GM21717 (cell line): ENCODE measurements at regions not wholly inside any gene's neighbourhood (a gene's known extent, or its start where the extent isn't known, plus 50 kb on each side); places are given as distances from the start of the nearest gene placed in this dataset.

Experiments
- ATAC-seq: cut with Tn5 transposase; IDR thresholded peaks from one replicate; pipeline ENCODE4 v1.9.1; 2021; ENCODE audit warnings: mild to moderate bottlenecking, moderate library complexity; ENCODE audit not compliant: unreplicated experiment

DNA sequence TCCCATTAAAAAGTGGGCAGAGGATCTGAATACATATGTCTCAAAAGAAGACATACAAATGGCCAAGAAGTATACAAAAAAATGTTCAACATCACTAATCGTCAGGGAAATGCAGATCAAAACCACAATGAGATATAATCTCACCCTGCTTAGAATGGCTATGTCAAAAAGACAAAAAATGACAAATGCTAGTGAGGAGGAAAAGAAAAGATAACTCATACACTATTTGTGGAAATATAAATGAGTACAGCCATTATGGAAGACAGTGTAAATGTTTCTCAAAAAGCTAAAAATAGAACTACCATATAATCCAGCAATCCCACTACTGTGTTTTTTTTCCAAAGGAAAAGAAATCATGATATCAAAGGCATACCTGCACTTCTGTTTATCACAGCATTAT, 450.7 kb downstream of the EFNA5 start:
- ATAC-seq: no peak

DNA sequence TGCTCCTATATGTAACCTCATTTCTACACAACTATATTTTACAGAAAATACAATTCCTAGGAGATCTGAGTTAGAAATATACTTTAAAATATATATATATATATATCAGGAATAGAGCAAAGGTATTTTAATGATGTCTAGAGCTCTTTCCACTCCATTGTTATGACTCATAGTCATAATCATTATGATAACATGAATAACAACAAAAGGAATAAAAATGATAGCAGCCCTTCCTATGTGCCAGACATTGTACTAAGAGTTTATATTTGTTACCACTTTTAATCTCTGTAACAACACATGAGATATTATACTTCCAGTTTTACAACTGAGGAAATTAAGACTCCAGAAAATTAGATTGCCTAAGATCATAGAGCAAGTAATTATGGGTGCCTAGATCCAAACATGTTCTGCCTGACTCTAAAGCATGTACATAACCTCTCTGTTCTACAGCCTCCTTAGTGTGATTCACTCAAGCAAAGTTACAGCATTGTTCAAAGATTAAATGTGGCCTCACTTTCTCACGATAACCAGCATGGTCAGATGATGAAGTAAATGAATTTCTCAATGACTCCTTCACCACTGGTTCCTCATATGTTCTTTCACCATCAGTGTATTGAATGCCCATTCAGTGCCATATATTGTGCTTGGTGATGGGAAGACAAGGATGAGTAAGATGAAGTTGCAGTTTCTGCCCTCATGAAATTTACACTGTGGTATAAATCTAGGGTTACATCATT, 452.1 kb downstream of the EFNA5 start:
- ATAC-seq: no peak

DNA sequence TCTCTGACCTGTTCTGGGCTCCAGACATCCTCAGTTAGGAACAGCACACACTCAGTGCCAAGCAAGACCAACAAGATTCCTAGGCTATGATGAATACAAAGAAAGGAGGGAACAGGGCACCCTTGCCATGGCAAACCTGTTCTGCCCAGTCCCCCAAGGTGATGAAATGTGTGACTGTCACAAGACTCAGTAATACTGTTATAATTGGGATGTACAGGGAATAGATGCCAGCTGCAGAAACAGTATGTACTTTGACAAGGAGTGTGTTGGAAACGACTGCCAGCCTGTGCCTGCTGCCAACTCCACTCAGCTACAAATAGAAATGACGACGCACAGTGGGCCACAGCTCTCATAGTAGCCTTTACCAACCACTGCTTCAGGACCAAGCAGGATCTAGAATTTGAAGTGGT, 453.0 kb downstream of the EFNA5 start:
- no peak for ATAC-seq

DNA sequence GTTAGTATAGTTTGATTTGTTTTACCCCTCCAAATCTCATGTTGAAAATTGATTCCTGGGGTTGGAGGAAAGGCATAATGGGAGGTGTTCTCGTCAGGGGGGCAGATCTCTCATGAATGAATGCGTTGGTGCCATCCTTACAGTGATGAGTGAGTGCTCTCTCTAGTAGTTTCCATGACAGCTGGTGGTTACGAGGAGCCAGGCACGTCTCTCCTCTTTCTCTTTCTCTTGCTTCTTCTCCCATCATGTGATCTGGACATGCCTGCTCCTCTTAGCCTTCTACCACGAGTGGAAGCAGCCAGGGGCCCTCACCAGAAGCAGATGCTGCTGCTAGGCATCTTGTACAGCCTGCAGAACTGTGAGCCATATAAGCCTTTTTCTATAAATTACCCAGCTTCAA, 454.1 kb downstream of the EFNA5 start:
- no peak for ATAC-seq

DNA sequence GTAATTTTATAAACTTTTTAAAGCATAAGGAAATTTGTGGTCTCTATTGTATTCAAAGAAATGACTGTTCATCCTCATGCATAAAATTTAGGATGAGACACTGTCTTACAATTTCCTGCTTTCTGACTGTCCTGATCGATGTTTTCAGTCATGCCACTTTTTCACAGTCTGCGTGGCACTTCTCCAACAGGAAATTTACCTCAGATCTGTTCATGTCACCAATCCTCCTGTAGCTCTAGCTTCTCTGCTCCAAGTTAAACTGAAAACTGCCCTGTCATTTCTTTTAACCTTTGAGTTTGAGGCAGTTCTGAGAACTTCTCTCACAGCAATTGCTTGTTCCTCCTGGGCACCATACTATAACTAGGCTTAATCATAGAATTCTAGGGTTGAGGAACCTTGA, 455.1 kb downstream of the EFNA5 start:
- ATAC-seq: no peak

DNA sequence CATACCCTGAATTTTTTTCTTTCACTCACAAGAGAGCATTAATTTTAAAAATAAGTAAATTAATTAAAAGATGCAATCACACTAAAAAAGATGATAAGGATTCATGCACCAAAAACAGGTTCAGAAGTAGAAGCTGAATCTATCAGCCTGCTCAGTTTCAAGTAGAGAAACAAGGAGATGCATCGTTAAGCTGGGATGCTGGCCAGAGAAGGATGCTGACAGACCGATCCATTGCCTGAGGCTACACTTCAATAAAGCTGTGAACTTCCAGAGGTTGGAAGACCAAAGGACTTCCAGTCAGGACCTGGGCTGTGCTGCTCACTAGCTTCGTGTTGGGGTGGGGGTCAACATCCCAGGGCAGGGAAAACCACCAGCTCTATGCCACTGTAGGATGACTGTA, 457.7 kb downstream of the EFNA5 start:
- no peak for ATAC-seq

DNA sequence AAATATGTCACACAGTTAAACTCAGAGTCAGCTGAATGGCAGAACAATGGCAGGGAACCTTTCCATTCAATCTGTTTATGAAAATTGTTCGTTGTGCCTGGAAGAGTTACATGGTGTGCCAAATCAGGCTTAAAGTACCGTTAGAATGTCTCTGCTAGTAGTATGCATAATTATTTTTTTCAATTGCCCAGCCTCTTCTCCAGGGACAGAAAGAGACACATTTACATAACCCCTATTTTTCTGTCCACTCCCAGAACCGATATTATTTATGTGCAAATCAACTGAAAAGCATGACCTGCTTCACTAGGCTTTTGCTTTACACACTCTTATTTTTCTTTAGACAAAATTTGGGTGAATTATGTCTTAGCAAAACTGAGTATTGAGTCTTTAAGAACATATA, 459.1 kb downstream of the EFNA5 start:
- ATAC-seq: no peak

DNA sequence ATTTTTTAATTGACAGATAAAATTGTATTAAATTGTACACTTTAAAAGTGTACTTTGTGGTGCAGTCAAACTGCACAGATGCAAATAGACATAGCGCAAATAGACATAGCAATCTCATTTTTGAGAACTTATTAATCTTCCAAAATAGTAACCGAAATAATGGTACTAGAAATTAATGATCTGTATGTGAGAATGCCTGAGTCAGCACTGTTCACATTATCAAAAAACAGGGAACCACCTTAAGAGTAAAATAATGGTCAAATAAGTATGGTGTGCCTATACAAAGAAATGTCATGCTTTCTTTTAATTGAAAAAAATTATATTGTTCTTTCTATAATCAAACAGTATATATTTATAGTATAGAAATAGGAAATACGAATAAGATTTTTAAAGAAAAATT, 461.9 kb downstream of the EFNA5 start:
- ATAC-seq: no peak

DNA sequence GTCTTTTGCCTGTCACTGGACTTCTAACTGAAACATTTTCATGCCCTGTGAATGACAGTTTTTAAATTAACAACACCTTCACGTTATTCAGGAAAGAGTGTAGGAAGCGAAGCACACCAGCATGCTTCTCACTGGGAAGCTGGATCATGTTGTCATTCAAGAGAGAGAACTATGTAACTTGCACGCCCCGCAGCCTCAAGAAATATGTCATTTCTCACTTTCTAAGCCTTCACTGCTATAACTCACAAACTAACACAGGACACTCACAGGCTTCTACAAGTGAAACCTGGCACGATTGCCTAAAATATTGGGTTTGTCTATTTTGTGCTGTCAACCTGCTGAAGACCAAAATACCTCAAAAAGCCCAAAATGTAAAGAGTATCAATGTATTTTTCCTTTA, 466.3 kb downstream of the EFNA5 start:
- no peak for ATAC-seq

DNA sequence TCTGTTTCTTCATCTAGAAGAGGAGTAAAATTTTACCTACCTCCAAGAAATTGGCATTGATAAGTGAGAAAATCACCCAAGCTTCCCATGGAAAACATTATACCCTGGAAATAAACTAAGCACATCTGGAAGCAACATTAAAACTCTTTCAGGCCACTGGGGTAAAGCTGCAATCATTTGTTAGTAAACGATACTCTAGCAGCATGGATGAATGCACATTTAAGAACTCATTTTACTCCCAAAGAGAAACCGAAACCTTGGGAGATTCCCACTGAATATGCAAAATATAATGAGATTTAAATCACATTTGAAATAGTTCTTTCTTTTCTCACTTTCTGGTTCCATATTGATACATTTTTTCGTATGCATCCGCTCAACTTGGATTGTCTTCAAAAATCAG, 467.5 kb downstream of the EFNA5 start:
- no peak for ATAC-seq

DNA sequence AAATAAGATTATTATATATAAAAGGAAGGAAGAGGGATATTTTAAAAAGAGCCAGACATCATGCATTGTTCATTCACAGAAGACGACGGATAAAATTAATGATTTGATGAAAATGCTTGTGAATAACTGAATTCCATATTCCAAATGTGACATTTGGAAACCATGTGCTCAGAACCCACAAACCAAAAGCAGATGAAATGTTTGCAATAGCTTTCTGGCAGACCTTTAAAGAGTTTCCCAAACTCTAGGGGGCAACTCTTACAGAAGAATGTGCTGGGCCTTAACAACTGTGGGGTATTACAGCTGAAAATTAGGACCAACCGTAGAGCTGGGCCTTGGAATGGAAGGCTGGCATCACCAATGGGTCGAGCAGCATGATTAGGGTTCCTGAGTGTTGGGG, 471.0 kb downstream of the EFNA5 start:
- no peak for ATAC-seq

DNA sequence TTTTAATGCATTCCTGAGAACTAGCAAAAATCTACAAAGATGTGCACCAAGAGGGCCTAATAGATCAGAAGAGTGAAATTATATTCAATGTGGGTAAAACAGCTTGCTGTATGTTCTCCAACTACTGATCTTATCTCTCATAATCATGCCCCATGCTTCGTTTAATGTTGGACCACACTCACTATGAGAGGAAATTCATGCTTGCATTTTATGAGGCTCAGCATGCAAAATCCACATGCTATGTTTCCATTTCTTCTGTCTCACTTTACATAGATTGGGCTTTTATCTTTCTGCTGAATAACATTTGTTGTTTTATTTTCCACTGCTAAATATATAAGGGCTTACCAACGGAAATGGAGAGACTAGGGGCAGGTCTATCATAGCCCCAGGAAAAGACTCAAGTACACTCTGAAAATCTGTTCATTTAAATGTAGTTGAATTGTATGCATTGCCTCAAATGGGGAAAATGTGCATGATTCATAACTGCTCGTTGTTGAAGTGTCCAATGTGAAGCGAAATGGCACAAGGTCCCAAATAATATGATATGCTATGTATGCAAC, 474.2 kb downstream of the EFNA5 start:
- no peak for ATAC-seq

DNA sequence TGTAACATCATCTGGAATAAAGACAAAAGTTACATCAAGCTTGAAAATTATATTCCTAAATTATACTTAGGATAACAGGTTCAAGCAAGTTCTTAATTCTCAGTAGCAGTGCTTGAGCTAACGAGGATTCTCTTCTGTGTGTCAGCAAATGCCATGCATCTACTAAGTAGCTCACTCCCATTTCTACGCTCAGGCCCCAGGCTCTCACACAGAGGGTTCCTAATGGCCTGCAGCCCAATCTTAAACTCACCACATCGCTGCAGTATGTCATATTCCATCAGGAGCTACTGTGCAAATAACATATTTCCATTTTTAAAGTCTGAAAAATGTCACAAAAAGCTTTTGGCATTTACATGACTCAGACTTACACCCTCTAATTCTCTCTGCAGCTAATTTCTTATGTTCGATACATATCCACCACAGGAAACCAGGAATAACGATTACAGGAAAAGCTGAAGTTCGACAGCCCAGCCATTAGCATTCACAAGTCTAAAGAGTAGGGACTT, 474.8 kb downstream of the EFNA5 start:
- ATAC-seq: no peak

DNA sequence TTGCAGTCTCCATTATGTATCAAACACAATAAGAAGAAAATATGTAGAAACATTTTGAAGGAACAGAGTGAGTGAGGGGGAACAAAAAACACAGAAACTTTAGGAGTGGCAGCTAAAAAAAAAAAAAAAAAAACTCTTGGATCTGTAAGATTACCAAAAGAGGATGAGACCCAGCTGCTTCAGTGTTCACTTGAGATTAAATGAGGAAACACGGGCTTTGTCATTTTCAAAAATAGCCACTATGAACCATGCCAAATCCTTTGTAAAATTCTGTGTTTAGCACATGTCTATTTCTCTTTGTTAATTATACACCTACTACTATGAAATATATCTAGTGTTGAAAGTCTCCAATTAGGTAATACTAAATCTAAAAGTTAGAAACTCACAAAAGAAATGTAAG, 485.9 kb downstream of the EFNA5 start:
- ATAC-seq: no peak

DNA sequence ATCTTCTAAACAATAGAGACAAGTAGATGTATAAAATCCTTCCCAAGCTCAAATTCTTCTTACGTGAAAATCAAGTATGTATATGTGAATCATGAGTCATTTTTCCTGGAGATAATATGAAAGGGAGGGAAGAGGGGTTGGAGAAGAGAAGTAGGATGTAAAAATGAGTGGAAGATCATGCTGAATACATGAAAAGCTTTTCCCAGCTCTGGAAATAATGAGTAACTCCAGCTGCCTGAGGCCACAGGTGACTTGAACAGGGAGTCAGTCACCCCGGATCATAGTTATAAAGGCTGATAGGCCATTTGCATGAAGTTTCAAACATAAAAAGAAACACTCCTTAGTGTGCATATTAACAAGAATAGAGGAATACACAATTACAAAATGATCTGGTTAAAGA, 486.7 kb downstream of the EFNA5 start:
- ATAC-seq: no peak

DNA sequence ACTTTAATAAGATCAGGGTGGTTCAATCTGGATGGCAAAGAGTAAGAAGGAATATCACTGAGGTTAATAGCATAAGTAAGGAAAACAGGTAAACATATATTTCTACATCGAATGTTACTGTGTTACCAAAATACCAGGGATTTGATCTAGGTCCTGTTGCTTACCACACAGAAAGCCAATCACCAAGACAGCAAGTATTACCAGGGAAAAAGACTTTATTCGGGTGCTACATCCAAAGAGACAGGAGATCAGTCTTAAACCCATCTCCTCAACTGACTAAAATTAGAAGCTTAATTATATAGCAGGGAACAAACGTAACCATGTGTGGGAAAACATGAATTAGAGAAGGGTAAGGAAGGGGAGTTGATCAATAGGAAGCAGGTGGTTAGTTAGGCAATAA, 500.1 kb downstream of the EFNA5 start:
- ATAC-seq: no peak

DNA sequence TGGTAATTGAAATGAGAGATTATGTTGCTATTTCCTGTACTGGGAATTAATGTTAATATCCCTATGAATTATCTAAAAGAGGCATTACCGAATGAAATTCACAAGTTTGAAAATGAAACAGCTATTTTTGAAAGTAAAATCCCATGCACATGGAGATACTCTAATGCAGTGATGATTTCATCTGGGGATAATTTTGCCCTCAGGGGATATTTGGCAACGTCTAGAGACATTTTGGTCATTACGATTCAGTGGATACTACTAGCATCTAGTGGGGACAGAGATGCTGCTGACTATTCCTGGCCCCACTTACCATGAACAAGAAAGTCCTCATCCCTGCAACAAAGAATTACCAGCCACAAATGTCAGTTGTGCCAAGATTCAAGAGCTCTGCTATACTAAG, 500.9 kb downstream of the EFNA5 start:
- no peak for ATAC-seq

DNA sequence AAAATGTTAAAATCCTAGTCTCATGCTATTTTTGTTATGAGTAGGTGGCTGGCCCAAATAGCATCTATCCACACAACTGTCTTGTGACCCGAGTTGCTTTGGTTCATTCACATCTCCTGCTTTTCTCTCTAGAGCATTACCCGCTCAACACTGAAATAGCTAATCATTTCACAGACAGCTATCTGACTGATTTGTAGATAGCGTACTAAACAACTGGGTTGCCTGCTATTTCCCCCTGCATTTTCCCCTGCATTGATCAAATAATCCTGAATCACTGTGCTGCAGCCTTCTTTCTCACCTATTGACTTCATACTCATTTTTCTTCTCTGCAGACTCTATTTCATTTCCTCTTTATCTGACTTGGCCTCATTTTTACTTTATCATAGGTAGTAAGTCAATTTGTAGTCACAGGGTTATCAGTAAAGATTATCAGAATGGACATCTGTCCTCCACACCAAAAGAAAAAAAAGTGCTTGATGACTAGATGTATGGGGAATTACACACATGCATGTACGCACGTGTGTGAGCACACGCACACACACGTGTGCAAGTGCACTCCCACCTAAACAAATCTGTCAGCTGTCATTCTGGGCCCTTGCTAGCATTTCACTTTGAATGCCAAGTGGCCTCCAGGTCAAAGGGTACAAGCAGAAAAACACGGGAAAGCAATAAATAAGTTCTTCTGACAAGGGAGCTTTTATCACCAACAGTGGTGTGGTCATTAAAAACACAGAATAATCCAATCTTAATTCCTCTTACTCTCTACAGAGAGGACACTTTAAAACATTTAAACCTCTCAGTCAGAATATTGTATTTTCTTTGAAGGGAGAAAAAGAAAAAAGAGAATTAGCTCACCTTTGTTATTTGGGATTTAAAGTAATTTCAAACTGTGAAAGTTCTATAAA, 501.6 kb downstream of the EFNA5 start:
- ATAC-seq: no peak

DNA sequence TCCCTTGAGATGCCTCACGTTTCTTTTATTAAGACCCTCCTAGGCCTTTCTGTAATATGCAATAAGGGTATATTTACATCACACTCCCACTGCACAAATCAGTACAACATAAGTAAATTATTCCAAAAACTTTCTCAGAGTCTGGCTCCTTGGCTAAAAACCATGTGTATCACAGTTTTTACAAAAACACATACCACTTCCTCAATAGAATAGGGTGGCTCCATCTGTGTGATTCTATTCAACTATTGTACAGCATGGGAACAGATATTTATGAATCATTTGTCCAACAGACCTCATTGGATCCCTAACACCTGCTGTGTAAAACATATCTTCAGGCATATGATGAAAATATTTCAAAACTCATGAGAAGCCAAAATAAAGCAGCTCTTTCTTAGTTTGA, 502.7 kb downstream of the EFNA5 start:
- no peak for ATAC-seq

DNA sequence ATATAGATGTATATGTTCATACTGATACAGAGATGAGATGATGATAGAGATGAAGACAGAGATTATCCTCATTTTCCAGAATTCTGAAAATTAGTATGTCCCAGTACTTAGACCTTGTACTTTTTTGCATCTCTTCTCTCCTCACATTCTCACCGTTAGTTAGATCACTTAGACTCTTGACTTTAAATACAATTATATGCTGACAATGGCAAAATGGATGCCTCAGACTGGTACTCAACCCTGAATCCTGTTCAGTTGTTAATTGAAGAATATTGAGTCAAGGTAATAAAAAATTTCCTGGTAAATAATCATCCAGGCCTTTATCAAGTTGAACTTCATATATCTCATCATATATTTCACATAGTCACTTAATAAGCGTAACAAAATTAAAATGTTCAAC, 505.4 kb downstream of the EFNA5 start:
- ATAC-seq: no peak

DNA sequence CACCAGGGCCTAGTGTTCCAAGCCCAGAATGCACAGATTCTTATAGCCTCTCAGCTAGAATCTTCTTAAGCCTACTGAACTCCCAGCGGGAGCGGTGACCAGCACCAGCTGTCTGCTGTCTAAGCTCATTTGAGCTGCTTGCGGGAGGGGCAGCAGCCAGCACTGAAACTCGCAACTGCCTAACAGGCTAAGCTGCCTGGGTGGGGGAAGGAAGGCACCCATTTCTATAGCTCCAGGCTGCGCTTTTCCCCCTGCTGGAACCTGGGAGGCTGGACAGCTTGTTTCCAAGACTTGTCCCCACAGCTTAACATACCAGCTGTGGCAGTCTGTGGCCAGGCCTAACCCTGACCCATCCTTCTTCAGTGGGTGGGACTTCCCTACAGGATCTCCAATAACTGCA, 512.9 kb downstream of the EFNA5 start:
- no peak for ATAC-seq

DNA sequence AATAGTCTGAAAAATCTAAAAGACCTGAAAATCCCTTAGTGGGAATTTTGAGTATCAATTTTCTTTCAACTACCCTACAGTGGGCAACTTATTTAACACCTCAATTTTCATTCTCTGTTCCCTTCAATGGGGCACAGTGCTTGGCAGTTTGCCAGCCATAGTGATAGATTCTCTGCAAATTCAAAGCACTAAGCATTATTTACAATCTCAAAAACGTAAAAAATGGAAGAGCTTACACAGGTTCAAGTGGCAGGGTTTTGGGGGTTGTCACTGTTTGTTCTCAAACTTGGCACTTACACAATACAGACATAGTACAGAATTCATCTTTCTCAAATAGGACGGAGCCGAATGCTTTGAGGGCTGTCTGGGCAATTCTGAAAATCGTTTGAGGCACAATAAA, 515.0 kb downstream of the EFNA5 start:
- ATAC-seq: no peak
